ENCODE measurements at regions not wholly inside any gene's neighbourhood (a gene's known extent, or its start where the extent isn't known, plus 50 kb on each side); places are given as distances from the start of the nearest gene placed in this dataset.

DNA sequence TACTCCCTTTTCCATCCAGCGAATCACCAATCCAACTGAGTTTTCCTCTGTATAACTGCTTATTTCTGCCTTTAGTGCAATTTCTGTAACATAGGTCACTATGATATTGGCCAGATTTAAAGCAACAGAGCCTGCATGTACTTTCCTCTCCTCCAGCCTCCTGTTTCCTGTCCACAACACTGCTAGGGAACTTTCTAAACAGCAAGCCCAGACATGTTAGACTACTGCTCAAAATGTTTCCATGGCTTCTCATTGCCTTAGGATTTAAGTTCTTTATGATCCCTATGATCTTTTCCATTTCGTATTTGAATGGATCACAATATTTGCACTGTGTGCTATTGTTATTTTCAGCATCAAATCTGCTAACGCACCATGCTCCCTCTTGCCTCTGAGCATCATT is 481.7 kb upstream of the SLC10A2 start:
- TF ChIP-seq POLR2A (IDR thresholded peaks at IDR 0.05; ENCODE audit: low read depth) = no peak
- TF ChIP-seq, protein P1, sequence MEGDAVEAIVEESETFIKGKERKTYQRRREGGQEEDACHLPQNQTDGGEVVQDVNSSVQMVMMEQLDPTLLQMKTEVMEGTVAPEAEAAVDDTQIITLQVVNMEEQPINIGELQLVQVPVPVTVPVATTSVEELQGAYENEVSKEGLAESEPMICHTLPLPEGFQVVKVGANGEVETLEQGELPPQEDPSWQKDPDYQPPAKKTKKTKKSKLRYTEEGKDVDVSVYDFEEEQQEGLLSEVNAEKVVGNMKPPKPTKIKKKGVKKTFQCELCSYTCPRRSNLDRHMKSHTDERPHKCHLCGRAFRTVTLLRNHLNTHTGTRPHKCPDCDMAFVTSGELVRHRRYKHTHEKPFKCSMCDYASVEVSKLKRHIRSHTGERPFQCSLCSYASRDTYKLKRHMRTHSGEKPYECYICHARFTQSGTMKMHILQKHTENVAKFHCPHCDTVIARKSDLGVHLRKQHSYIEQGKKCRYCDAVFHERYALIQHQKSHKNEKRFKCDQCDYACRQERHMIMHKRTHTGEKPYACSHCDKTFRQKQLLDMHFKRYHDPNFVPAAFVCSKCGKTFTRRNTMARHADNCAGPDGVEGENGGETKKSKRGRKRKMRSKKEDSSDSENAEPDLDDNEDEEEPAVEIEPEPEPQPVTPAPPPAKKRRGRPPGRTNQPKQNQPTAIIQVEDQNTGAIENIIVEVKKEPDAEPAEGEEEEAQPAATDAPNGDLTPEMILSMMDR (IDR thresholded peaks at IDR 0.05) = no peak

All from esophagus muscularis mucosa (tissue), 3 donors.